Stimulated activated naive CD8-positive, alpha-beta T cell treated with anti-CD3 and anti-CD28 coated beads, Interleukin-15, Interleukin-2, amounts not matched to agents 100 U/mL and 50 U/mL, for 24 hours (primary cell): ENCODE measurements at regions not wholly inside any gene's neighbourhood (a gene's known extent, or its start where the extent isn't known, plus 50 kb on each side); places are given as distances from the start of the nearest gene placed in this dataset.

Experiments
- ATAC-seq: fragments of 150-1000 bp; cut with Tn5 transposase; one replicate; pipeline ENCODE4 v1.10.0; 2021
- DNase-seq: peaks from one replicate; pipeline ENCODE4 v3.0.0; 2021

GRCh38 chr1:228848406-228848805 is 113.1 kb downstream of the RHOU start:
- DNase-seq: no peak
- no peak for ATAC-seq

- DNase-seq: no peak
- no peak for ATAC-seq
Measured at GRCh38 chr1:228849011-228849541, 113.8 kb downstream of the RHOU start.

GRCh38 chr1:228850141-228851100 is 115.1 kb downstream of the RHOU start:
- no peak for ATAC-seq
- no peak for DNase-seq

- no peak for DNase-seq
- no peak for ATAC-seq
Measured at GRCh38 chr1:228851193-228851592, 115.9 kb downstream of the RHOU start.

- DNase-seq (no peak), ATAC-seq (no peak)
Measured at GRCh38 chr1:228851618-228852017, 116.3 kb downstream of the RHOU start.

- no peak for DNase-seq
- no peak for ATAC-seq
Measured at GRCh38 chr1:228852024-228852423, 116.7 kb downstream of the RHOU start.

GRCh38 chr1:228852511-228853088 is 117.3 kb downstream of the RHOU start:
- DNase-seq: no peak
- no peak for ATAC-seq

GRCh38 chr1:228853191-228853590 is 117.9 kb downstream of the RHOU start:
- ATAC-seq (no peak), DNase-seq (no peak)

GRCh38 chr1:228853637-228854036 is 118.4 kb downstream of the RHOU start:
- ATAC-seq (no peak), DNase-seq (no peak)

- no peak for ATAC-seq
- DNase-seq: no peak
Measured at GRCh38 chr1:228854907-228855306, 119.6 kb downstream of the RHOU start.

GRCh38 chr1:228857611-228858010 is 122.3 kb downstream of the RHOU start:
- no peak for ATAC-seq
- DNase-seq: no peak

- DNase-seq: no peak
- ATAC-seq: peak; percentile 44
Measured at GRCh38 chr1:228860911-228861831, 125.9 kb downstream of the RHOU start.

GRCh38 chr1:228861832-228862180 is 126.5 kb downstream of the RHOU start:
- ATAC-seq: no peak
- DNase-seq: no peak

GRCh38 chr1:228862542-228863505 is 127.5 kb downstream of the RHOU start:
- no peak for DNase-seq
- ATAC-seq: no peak

GRCh38 chr1:228863776-228864175 is 128.5 kb downstream of the RHOU start:
- no peak for ATAC-seq
- no peak for DNase-seq

- DNase-seq (no peak), ATAC-seq (no peak)
Measured at GRCh38 chr1:228865627-228866330, 130.5 kb downstream of the RHOU start.

- DNase-seq (no peak), ATAC-seq (no peak)
Measured at GRCh38 chr1:228866468-228866867, 131.2 kb downstream of the RHOU start.

GRCh38 chr1:228867108-228867950 is 132.1 kb downstream of the RHOU start:
- ATAC-seq: no peak
- no peak for DNase-seq

- DNase-seq (no peak), ATAC-seq (no peak)
Measured at GRCh38 chr1:228867951-228868730, 132.9 kb downstream of the RHOU start.
